Right lobe of liver (tissue), 6 donors: ENCODE measurements at regions not wholly inside any gene's neighbourhood (a gene's known extent, or its start where the extent isn't known, plus 50 kb on each side); places are given as distances from the start of the nearest gene placed in this dataset.

Experiments used
- ATAC-seq, 4 donors: fragments of 200-7000 bp; cut with Tn5 transposase; one replicate each; pipeline ENCODE4 v1.9.1; 2020; ENCODE audit warnings: mild to moderate bottlenecking in 4 of 4, moderate library complexity in 4 of 4
- DNase-seq, 3 donors: peaks; one replicate each; pipeline ENCODE4 v3.0.0-alpha.2; 2020
- H3K27ac ChIP-seq, 3 donors: fragments of 200-600 bp; one replicate each; pipeline ENCODE4 v1.8.0; 2022
- H3K27me3 ChIP-seq, 2 donors: fragments of 200-600 bp; one replicate each; pipeline ENCODE4 v1.8.0; 2022
- H3K36me3 ChIP-seq, 4 donors: fragments of 200-600 bp; sonication (generic) in 1 of 4; one replicate each; pipeline versions ENCODE4 v1.5.1 to v1.8.0; 2017 to 2022; ENCODE audit warnings: control low read depth in 1 of 4
- H3K4me1 ChIP-seq, 4 donors: fragments of 200-600 bp; sonication (generic) in 1 of 4; one replicate each; pipeline versions ENCODE4 v1.5.1 to v1.8.0; 2017 to 2022; ENCODE audit warnings: control low read depth in 1 of 4
- H3K4me3 ChIP-seq, 3 donors: fragments of 200-600 bp; one replicate each; pipeline ENCODE4 v1.8.0; 2022
- H3K9me3 ChIP-seq, 4 donors: fragments of 200-600 bp; sonication (generic) in 1 of 4; one replicate each; pipeline versions ENCODE4 v1.5.1 to v1.8.0; 2017 to 2022; ENCODE audit warnings: control low read depth in 1 of 4
- POLR2A ChIP-seq: fragments of 450-650 bp; IDR thresholded peaks from one replicate; pipeline ENCODE4 v1.6.1; 2017; ENCODE audit warnings: antibody characterized with exemption, mild to moderate bottlenecking
- WGBS: methylation state at CpG from one replicate; pipeline ENCODE4 v1.1.6; 2018; ENCODE audit warnings: low coverage, low lambda C conversion rate; ENCODE audit not compliant: insufficient coverage; ENCODE audit errors: missing lambda C conversion rate; 5-methylcytosine and 5-hydroxymethylcytosine counted together
- intact Hi-C, 2 donors: fragments of 100-400 bp; cut with DNase I; formaldehyde crosslinking; loops; one replicate each; pipeline versions ENCODE4 v1.11.2 to v1.14.1; 2022
- TF ChIP-seq, protein P1 (sequence below), 4 donors: fragments of 200-600 bp in 3 of 4; fragments of 450-650 bp in 1 of 4; IDR thresholded peaks; one replicate each; pipeline versions ENCODE4 v1.5.1 to v1.8.0; 2016 to 2022; ENCODE audit warnings: antibody characterized with exemption in 4 of 4, mild to moderate bottlenecking in 2 of 4
- donor health status: DM: no; HTN: yes; CAD: no.
- donor health status: DM: no; HTN: no; CAD: no.
- donor health status: DM: no; HTN: no; CAD: no.
- donor health status: DM: no; HTN: yes; CAD: no.
- donor health status: DM: no; HTN: yes; CAD: no.

DNA sequence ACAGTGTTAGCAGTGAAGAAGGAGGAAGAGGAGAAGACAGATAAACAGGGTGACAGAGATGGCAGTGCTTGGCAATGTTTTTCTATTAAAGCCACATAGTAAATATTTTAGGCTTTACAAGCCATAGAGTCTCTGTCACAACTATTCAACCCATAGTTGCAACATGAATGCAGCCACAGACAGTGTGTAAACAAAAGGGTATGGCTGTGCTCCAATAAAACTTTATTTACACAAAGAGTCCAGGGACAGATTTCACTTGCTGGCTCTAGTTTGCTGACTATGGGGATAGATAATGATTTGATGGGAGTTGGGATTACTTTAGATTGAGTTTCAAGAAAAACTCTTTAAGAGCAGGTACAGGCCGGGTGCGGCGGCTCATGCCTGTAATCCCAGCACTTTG, 224.8 kb upstream of the SEMA6A start:
- 89% methylated on average over 3 of the region's 3 CpGs for WGBS
- H3K36me3 ChIP-seq: no peaks in the 10 kb centered on the region
- no peaks in the 10 kb centered on the region for H3K27me3 ChIP-seq
- no peak overlapping the region for H3K4me3 ChIP-seq
- H3K27ac ChIP-seq: no peak overlapping the region
- ATAC-seq (peak in 3 of 4 donors; percentile 49 to 88 (median 88)), DNase-seq (no peak)
- H3K9me3 ChIP-seq: no peaks in the 10 kb centered on the region
- no peaks in the 10 kb centered on the region for H3K4me1 ChIP-seq
- intact Hi-C loops: no loop called here
- TF ChIP-seq, protein P1, sequence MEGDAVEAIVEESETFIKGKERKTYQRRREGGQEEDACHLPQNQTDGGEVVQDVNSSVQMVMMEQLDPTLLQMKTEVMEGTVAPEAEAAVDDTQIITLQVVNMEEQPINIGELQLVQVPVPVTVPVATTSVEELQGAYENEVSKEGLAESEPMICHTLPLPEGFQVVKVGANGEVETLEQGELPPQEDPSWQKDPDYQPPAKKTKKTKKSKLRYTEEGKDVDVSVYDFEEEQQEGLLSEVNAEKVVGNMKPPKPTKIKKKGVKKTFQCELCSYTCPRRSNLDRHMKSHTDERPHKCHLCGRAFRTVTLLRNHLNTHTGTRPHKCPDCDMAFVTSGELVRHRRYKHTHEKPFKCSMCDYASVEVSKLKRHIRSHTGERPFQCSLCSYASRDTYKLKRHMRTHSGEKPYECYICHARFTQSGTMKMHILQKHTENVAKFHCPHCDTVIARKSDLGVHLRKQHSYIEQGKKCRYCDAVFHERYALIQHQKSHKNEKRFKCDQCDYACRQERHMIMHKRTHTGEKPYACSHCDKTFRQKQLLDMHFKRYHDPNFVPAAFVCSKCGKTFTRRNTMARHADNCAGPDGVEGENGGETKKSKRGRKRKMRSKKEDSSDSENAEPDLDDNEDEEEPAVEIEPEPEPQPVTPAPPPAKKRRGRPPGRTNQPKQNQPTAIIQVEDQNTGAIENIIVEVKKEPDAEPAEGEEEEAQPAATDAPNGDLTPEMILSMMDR (IDR thresholded peaks at IDR 0.05): no peak
- TF ChIP-seq POLR2A: no peak

DNA sequence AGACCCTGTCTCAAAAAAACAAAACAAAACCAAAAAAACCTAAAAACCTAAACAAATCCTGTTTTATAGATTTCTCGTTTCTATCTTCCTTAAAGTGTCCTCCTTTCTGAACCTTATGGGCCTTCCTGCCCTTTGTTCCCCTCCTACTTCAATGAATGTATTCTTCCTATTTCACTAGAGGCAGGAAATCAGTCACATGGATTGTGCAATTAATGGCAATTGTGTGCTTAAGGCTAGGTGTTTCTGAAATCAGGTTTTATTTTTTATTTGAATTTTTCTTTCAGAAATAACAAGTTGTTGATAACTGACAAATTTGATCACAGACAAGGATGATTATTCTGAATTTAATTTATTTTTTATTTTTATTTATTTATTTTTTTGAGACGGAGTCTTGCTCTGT, 220.6 kb upstream of the SEMA6A start:
- WGBS: 41% methylated on average over 2 of the region's 2 CpGs
- no peak for ATAC-seq
- intact Hi-C loops: no loop called here

DNA sequence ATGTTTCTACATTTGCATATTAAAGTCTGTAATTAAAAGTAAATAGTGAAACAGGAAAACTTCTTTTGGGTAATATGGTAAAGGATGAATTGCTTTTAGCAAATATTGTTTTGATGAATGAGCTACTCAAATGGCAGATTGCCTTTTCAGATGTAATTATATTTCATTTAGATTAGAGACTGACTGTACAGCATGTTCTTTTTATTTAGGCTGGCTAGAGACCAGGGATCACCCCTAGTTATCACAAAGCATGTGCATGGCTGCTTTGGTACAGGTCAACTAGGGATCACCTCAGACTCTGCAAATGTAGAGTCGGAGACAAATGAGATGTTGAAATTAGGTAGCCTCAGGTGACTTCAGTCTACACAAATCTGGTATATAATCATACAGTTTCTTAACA, 214.9 kb upstream of the SEMA6A start:
- ATAC-seq: peak in 1 of 4 donors; percentile 29
- TF ChIP-seq, protein P1 (IDR thresholded peaks at IDR 0.05): no peak
- no peak for TF ChIP-seq POLR2A
- Histone ChIP-seq H3K4me1 (no peaks in the 10 kb centered on the region), H3K4me3 (no peak overlapping the region), H3K27me3 (no peaks in the 10 kb centered on the region), H3K27ac (no peak overlapping the region), H3K36me3 (no peaks in the 10 kb centered on the region), H3K9me3 (peaks cover 0 to 3% (median 0%) of the 10 kb centered on the region in 4 donors)
- DNase-seq: no peak
- WGBS: 64% methylated on average over 1 of the region's 1 CpG
- intact Hi-C loops: no loop called here

More for the DNA sequence above, 220.6 kb upstream of the SEMA6A start:
- Histone ChIP-seq H3K4me3 (no peak overlapping the region), H3K9me3 (no peaks in the 10 kb centered on the region), H3K4me1 (no peaks in the 10 kb centered on the region), H3K27me3 (no peaks in the 10 kb centered on the region), H3K36me3 (no peaks in the 10 kb centered on the region), H3K27ac (no peak overlapping the region)
- no peak for TF ChIP-seq POLR2A
- TF ChIP-seq, protein P1 (IDR thresholded peaks at IDR 0.05): no peak
- no peak for DNase-seq

DNA sequence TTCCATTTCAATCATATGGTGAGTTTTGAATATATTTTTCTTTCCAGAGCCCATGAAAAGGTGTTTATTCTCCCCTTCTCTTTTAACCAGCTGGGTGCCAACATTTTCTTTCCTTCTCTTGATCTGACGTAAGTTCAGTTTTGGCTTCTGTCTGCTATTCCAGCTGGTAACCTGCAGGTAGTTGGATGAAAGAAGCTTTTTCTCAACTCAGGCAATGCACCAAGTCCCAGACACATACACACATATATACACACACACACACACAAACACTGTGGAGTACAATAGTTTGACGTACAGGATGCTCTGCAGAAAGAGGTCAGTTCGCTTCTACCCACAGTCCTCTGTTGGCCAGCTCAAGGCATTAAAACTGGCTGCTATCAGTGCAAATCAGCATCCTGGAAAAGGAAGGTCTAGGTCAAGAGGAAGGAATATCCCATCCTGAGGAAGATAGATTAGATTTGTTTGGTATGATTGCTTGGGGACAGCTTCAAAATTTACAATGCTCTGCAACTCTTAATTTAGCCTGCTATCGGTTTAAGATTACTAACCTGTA, 214.3 kb upstream of the SEMA6A start:
- Histone ChIP-seq H3K4me3 (no peak overlapping the region), H3K4me1 (no peaks in the 10 kb centered on the region), H3K27ac (no peak overlapping the region), H3K27me3 (no peaks in the 10 kb centered on the region), H3K36me3 (no peaks in the 10 kb centered on the region), H3K9me3 (peaks cover 0 to 3% (median 0%) of the 10 kb centered on the region in 4 donors)
- DNase-seq: no peak
- 25% methylated on average over 4 of the region's 4 CpGs for WGBS
- intact Hi-C loops: no loop called here
- no peak for TF ChIP-seq POLR2A
- TF ChIP-seq, protein P1 (IDR thresholded peaks at IDR 0.05): no peak
- peak; percentile 79 to 95 (median 88) for ATAC-seq

DNA sequence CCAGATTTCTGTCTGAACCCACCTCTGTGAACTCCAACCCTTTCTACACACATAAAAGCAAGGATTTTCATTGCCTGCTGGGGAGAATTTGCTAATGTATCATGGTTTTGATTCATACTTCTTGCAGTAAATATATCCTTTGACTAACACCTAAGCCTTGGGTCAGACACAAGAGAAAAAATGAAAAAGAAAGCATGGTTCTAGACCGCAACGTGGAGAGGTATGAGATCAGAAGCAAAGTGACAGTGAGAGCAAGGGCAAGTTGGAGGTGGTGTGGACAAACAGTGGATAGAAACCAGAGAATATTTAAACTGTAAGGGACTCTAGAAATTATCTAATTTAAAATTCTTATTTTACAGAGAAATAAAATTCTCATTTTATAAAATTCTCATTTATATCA, 212.9 kb upstream of the SEMA6A start:
- Histone ChIP-seq H3K4me1 (no peaks in the 10 kb centered on the region), H3K27ac (no peak overlapping the region), H3K9me3 (peaks cover 0 to 3% (median 0%) of the 10 kb centered on the region in 4 donors), H3K27me3 (no peaks in the 10 kb centered on the region), H3K4me3 (no peak overlapping the region), H3K36me3 (no peaks in the 10 kb centered on the region)
- intact Hi-C loops: no loop called here
- 85% methylated on average over 2 of the region's 2 CpGs for WGBS
- no peak for DNase-seq
- TF ChIP-seq POLR2A: no peak
- TF ChIP-seq, protein P1 (IDR thresholded peaks at IDR 0.05): no peak
- no peak for ATAC-seq
